ENCODE measurements at regions not wholly inside any gene's neighbourhood (a gene's known extent, or its start where the extent isn't known, plus 50 kb on each side); places are given as distances from the start of the nearest gene placed in this dataset.

DNA sequence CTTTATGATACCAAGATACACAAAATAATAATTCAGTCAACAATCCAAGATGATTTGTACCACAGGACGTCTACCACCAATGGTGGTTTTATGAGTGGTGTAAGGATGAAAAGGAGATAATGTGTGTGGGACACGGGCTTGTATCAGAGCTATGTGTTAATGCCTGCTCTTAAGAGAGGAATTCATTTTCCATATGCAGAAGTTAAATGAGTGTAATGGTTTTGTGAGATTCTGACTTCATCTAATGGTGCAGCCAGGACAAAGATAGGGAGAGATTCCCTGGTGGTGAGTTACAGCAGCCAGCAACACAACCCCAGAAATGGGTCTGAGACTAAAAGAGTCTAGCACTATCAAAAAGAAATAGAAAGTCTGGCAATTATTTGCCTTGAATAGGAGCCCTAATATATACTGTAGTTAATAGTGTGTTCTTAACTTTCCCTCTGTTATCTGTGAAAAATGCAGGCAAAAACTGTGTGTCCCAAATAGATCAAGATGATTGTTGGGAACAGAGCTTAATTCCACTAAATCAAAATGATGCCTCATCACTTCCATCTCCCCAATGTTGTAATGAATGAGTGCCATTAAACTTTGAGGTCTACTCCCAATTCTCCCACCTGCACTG is 455.0 kb upstream of the TCF4 start:
- intact Hi-C loops (cut with micrococcal nuclease; ENCODE audit: unreplicated experiment) (no loop called here), in situ Hi-C loops (cut with MboI) (no loop called here)
- H3K4me3 ChIP-seq: no peak overlapping the region
- ChIA-PET SMC1A (ENCODE audit: uncharacterized antibody, unreplicated experiment) (no interaction called here), RAD21 (ENCODE audit: unreplicated experiment) (no interaction called here), CTCF (no interaction called here), POLR2A (no interaction called here)
- FAIRE-seq (no peak), DNase-seq (ENCODE audit: low read depth, low spot score) (no peak), ATAC-seq (no peak)
- no peak overlapping the region for H3K4me2 ChIP-seq (ENCODE audit: control insufficient read depth, insufficient read depth)
- no peaks in the 10 kb centered on the region for H3K36me3 ChIP-seq (ENCODE audit: control insufficient read depth in 2 of 2, insufficient read depth in 2 of 2, low read length in 1 of 2)
- BruUV-seq (replicated peaks): no TSS peak
- H3K4me1 ChIP-seq (ENCODE audit: control insufficient read depth, insufficient read depth, low read length): no peaks in the 10 kb centered on the region
- H3K9ac ChIP-seq (ENCODE audit: control insufficient read depth, insufficient read depth, low read length): no peak overlapping the region
- TF ChIP-seq SIN3A (IDR thresholded peaks at IDR 0.05; ENCODE audit: low read depth, low read length): no peak
- TF ChIP-seq EGR1 (IDR thresholded peaks at IDR 0.05; ENCODE audit: borderline replicate concordance in 1 of 2, low read depth in 2 of 2, low read length in 2 of 2): no peak
- TF ChIP-seq TARDBP (IDR thresholded peaks at IDR 0.05; ENCODE audit: borderline replicate concordance): no peak
- TF ChIP-seq RAD21 (IDR thresholded peaks at IDR 0.05; ENCODE audit: insufficient read depth, low read depth, low read length): no peak
- no peak for TF ChIP-seq ZBTB4 (CRISPR knock-in tag; IDR thresholded peaks at IDR 0.05)
- TF ChIP-seq ZNF24 (IDR thresholded peaks at IDR 0.05): no peak
- TF ChIP-seq ZBTB33 (IDR thresholded peaks at IDR 0.05): no peak
- no peak for TF ChIP-seq MYB (IDR thresholded peaks at IDR 0.05; ENCODE audit: borderline replicate concordance, low read depth, low read length)
- TF ChIP-seq, protein P1, sequence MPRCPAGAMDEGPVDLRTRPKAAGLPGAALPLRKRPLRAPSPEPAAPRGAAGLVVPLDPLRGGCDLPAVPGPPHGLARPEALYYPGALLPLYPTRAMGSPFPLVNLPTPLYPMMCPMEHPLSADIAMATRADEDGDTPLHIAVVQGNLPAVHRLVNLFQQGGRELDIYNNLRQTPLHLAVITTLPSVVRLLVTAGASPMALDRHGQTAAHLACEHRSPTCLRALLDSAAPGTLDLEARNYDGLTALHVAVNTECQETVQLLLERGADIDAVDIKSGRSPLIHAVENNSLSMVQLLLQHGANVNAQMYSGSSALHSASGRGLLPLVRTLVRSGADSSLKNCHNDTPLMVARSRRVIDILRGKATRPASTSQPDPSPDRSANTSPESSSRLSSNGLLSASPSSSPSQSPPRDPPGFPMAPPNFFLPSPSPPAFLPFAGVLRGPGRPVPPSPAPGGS (IDR thresholded peaks at IDR 0.05; ENCODE audit: borderline replicate concordance, insufficient read depth, low read depth, low read length, poor library complexity, severe bottlenecking): no peak
- no peak for TF ChIP-seq SMC3 (IDR thresholded peaks at IDR 0.05; ENCODE audit: borderline replicate concordance, low read length)
- no peaks in the 10 kb centered on the region for H3K79me2 ChIP-seq (ENCODE audit: control insufficient read depth, insufficient read depth, low read length)
- 0% methylated on average over 2 of the region's 2 CpGs for WGBS (ENCODE audit: insufficient coverage, insufficient replicate concordance, low lambda C conversion rate, missing lambda C conversion rate)
- no peaks in the 10 kb centered on the region for H3K27me3 ChIP-seq (replicated peaks in 1 of 2; ENCODE audit: control insufficient read depth in 2 of 2, insufficient read depth in 2 of 2, low read length in 1 of 2)
- no peak overlapping the region for H3K27ac ChIP-seq (ENCODE audit: control insufficient read depth, insufficient read depth)
- H4K20me1 ChIP-seq (ENCODE audit: control insufficient read depth, insufficient read depth): no peaks in the 10 kb centered on the region
- H3K9me3 ChIP-seq (replicated peaks; ENCODE audit: control insufficient read depth, insufficient read depth, low read length): no peaks in the 10 kb centered on the region; the same call in 2 of the 3 replicates
- H2AFZ ChIP-seq (ENCODE audit: control insufficient read depth, low read depth, low read length): no peak overlapping the region
